Smooth muscle cell (in vitro differentiated cells): ENCODE measurements at regions not wholly inside any gene's neighbourhood (a gene's known extent, or its start where the extent isn't known, plus 50 kb on each side); places are given as distances from the start of the nearest gene placed in this dataset.

Source experiments
- DNase-seq: peaks from one replicate; lab custom pipeline; 2025; ENCODE audit not compliant: unreplicated experiment; lab: John Stamatoyannopoulos, UW
- H2AFZ ChIP-seq: fragments of 200-600 bp; sonication (generic); 2 replicates; pipeline ENCODE4 v1.6.0; 2016; ENCODE audit warnings: antibody characterized with exemption, low read depth, mild to moderate bottlenecking
- H3F3A ChIP-seq: fragments of 200-600 bp; sonication (generic); 2 replicates; pipeline ENCODE4 v1.6.0; 2017; ENCODE audit warnings: antibody characterized with exemption, low read depth
- H3K27ac ChIP-seq: fragments of 200-600 bp; sonication (generic); 2 replicates; pipeline ENCODE4 v1.5.1; 2016; ENCODE audit warnings: low read depth, mild to moderate bottlenecking
- H3K27me3 ChIP-seq: fragments of 200-600 bp; sonication (generic); 2 replicates; pipeline ENCODE4 v1.6.1; 2016; ENCODE audit warnings: low read depth, mild to moderate bottlenecking
- H3K36me3 ChIP-seq: fragments of 200-600 bp; sonication (generic); 2 replicates; pipeline ENCODE4 v1.5.1; 2016; ENCODE audit warnings: low read depth
- H3K4me1 ChIP-seq: fragments of 200-600 bp; sonication (generic); 2 replicates; pipeline ENCODE4 v1.5.1; 2016; ENCODE audit warnings: low read depth
- H3K4me2 ChIP-seq: fragments of 200-600 bp; sonication (generic); 2 replicates; pipeline ENCODE4 v1.6.0; 2016; ENCODE audit warnings: mild to moderate bottlenecking
- H3K4me3 ChIP-seq: fragments of 200-600 bp; sonication (generic); 2 replicates; pipeline ENCODE4 v1.5.1; 2016; ENCODE audit warnings: mild to moderate bottlenecking
- H3K79me2 ChIP-seq: fragments of 200-600 bp; sonication (generic); 2 replicates; pipeline ENCODE4 v1.6.0; 2016; ENCODE audit warnings: low read depth, mild to moderate bottlenecking
- H3K9ac ChIP-seq: fragments of 200-600 bp; sonication (generic); 2 replicates; pipeline ENCODE4 v1.6.0; 2016; ENCODE audit warnings: low read depth
- H3K9me3 ChIP-seq: fragments of 200-600 bp; sonication (generic); replicated peaks from 2 replicates; pipeline ENCODE4 v1.5.1; 2016; ENCODE audit warnings: low read depth
- H4K20me1 ChIP-seq: fragments of 200-600 bp; sonication (generic); 2 replicates; pipeline ENCODE4 v1.6.0; 2016; ENCODE audit warnings: low read depth
- CTCF ChIP-seq: fragments of 200-600 bp; sonication (generic); IDR thresholded peaks from 2 replicates; pipeline ENCODE4 v1.5.1; 2017; ENCODE audit warnings: borderline replicate concordance, mild to moderate bottlenecking, antibody characterized with exemption; ENCODE audit not compliant: insufficient read depth, poor library complexity, severe bottlenecking
- WGBS: methylation state at CpG from one replicate; pipeline ENCODE4 v1.1.7; 2016; ENCODE audit warnings: low lambda C conversion rate; 5-methylcytosine and 5-hydroxymethylcytosine counted together

GRCh38 chr4:160276785-160277325, 1174.0 kb downstream of the RAPGEF2 start:
- Histone ChIP-seq H3K9ac (no peak overlapping the region), H2AFZ (no peak overlapping the region), H3K36me3 (no peaks in the 10 kb centered on the region), H3K79me2 (no peaks in the 10 kb centered on the region), H3K27me3 (no peaks in the 10 kb centered on the region), H3K27ac (no peak overlapping the region), H3K9me3 (no peaks in the 10 kb centered on the region), H3K4me2 (no peak overlapping the region), H4K20me1 (no peaks in the 10 kb centered on the region), H3K4me3 (no peak overlapping the region), H3K4me1 (no peaks in the 10 kb centered on the region), H3F3A (no peaks in the 10 kb centered on the region)
- WGBS: 83% methylated on average over 3 of the region's 3 CpGs
- DNase-seq: no peak
- TF ChIP-seq CTCF: no peak

- Histone ChIP-seq H3K9ac (no peak overlapping the region), H3K79me2 (no peaks in the 10 kb centered on the region), H3K4me3 (no peak overlapping the region), H3K4me2 (no peak overlapping the region), H3K27me3 (no peaks in the 10 kb centered on the region), H2AFZ (no peak overlapping the region), H3F3A (no peaks in the 10 kb centered on the region), H3K27ac (no peak overlapping the region), H4K20me1 (no peaks in the 10 kb centered on the region), H3K9me3 (no peaks in the 10 kb centered on the region), H3K36me3 (no peaks in the 10 kb centered on the region), H3K4me1 (no peaks in the 10 kb centered on the region)
- DNase-seq: no peak
- no peak for TF ChIP-seq CTCF
- WGBS: 52% methylated on average over 1 of the region's 1 CpG
Measured at GRCh38 chr4:160283081-160283480, 1180.2 kb downstream of the RAPGEF2 start.

GRCh38 chr4:160284516-160284915, 1181.6 kb downstream of the RAPGEF2 start:
- Histone ChIP-seq H3K27ac (no peak overlapping the region), H3K27me3 (no peaks in the 10 kb centered on the region), H3K36me3 (no peaks in the 10 kb centered on the region), H3K9me3 (no peaks in the 10 kb centered on the region), H4K20me1 (no peaks in the 10 kb centered on the region), H2AFZ (no peak overlapping the region), H3K4me3 (no peak overlapping the region), H3K4me1 (no peaks in the 10 kb centered on the region), H3K4me2 (peak overlapping the region; percentile 43), H3K9ac (no peak overlapping the region), H3F3A (no peaks in the 10 kb centered on the region), H3K79me2 (no peaks in the 10 kb centered on the region)
- DNase-seq: no peak
- TF ChIP-seq CTCF: no peak
- 95% methylated on average over 1 of the region's 1 CpG for WGBS

- Histone ChIP-seq H3F3A (no peaks in the 10 kb centered on the region), H2AFZ (no peak overlapping the region), H3K9me3 (no peaks in the 10 kb centered on the region), H3K4me1 (no peaks in the 10 kb centered on the region), H3K27ac (no peak overlapping the region), H3K9ac (no peak overlapping the region), H3K4me2 (peak overlapping the region; percentile 15), H3K36me3 (no peaks in the 10 kb centered on the region), H3K4me3 (no peak overlapping the region), H3K79me2 (no peaks in the 10 kb centered on the region), H4K20me1 (no peaks in the 10 kb centered on the region), H3K27me3 (no peaks in the 10 kb centered on the region)
- no peak for DNase-seq
- 0% methylated on average over 1 of the region's 1 CpG for WGBS
- no peak for TF ChIP-seq CTCF
Measured at GRCh38 chr4:160286051-160286450, 1183.2 kb downstream of the RAPGEF2 start.
